ENCODE measurements at regions not wholly inside any gene's neighbourhood (a gene's known extent, or its start where the extent isn't known, plus 50 kb on each side); places are given as distances from the start of the nearest gene placed in this dataset.

DNA sequence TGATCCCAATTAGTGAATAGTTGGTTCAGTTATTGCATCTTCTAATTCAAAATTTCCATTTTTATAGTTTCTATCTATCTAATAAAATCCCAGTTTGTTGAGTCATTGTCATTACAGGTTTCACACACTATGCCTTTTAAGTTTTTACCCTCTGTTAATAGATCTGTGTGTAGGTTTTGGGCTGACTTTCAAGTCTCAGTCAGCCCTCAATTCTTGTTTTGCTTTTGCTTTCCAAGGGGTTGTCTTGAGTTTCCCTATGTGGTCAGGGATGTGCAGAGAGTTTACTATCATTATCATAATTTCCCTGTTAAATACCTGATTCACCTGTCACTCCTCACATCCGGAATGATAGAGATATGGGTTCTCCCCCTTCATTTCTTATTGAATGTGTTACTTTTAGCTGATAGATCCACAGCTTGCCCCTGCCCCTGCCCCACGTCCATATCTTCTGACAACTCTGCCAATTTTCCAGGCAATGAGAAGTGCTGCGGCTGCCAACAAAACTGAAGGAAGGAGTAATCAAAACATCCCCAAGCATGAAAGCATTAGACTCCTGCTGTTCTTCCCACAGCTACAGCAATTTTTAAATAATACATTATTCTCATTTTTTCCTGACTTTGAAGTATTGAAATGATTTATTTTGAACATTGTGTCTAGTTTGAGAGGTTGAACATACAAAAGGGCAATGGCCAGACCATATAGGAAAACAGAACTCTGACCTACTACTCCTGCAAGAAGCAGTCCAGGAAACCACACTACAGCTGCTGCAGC, 1064.8 kb downstream of the SUCLG1 start:
- H3K4me3 ChIP-seq = no peak overlapping the region
- TF ChIP-seq, protein P1, sequence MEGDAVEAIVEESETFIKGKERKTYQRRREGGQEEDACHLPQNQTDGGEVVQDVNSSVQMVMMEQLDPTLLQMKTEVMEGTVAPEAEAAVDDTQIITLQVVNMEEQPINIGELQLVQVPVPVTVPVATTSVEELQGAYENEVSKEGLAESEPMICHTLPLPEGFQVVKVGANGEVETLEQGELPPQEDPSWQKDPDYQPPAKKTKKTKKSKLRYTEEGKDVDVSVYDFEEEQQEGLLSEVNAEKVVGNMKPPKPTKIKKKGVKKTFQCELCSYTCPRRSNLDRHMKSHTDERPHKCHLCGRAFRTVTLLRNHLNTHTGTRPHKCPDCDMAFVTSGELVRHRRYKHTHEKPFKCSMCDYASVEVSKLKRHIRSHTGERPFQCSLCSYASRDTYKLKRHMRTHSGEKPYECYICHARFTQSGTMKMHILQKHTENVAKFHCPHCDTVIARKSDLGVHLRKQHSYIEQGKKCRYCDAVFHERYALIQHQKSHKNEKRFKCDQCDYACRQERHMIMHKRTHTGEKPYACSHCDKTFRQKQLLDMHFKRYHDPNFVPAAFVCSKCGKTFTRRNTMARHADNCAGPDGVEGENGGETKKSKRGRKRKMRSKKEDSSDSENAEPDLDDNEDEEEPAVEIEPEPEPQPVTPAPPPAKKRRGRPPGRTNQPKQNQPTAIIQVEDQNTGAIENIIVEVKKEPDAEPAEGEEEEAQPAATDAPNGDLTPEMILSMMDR (IDR thresholded peaks at IDR 0.05; ENCODE audit: borderline replicate concordance) = no peak

DNA sequence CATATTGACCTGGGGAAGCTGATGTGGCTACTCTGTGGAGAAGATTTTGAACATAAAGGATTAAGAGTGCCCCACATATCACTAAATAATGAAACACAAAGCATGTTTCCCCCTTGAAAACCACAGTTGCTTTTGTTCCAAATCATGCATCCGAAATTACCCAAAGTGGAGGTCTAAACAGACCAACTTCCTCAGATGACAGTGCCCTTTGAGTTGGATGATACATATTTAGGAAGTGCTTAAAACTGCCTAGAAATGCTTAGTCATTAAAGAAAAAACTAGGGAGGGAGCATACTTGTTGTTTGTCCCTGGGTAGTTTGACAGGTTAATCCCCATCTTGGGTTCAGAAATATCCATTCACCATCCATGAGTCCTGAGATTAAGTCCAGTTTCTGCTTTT, 1070.3 kb downstream of the SUCLG1 start:
- Histone ChIP-seq H3K36me3 (no peaks in the 10 kb centered on the region), H3K27ac (replicated peaks) (no peak overlapping the region), H3K4me3 (no peak overlapping the region), H3K27me3 (ENCODE audit: low read depth) (no peaks in the 10 kb centered on the region), H3K4me1 (no peaks in the 10 kb centered on the region), H3K9me3 (replicated peaks) (peaks cover 6% of the 10 kb centered on the region)
- intact Hi-C loops (cut with micrococcal nuclease) = no loop called here
- TF ChIP-seq, protein P1 (IDR thresholded peaks at IDR 0.05; ENCODE audit: borderline replicate concordance) = no peak
- DNase-seq = no peak

More for the DNA sequence above, 1064.8 kb downstream of the SUCLG1 start:
- Histone ChIP-seq H3K36me3 (no peaks in the 10 kb centered on the region), H3K4me1 (no peaks in the 10 kb centered on the region), H3K27ac (replicated peaks) (no peak overlapping the region), H3K27me3 (ENCODE audit: low read depth) (no peaks in the 10 kb centered on the region), H3K9me3 (replicated peaks) (peaks cover 6% of the 10 kb centered on the region)
- DNase-seq = no peak
- intact Hi-C loops (cut with micrococcal nuclease) = no loop called here

DNA sequence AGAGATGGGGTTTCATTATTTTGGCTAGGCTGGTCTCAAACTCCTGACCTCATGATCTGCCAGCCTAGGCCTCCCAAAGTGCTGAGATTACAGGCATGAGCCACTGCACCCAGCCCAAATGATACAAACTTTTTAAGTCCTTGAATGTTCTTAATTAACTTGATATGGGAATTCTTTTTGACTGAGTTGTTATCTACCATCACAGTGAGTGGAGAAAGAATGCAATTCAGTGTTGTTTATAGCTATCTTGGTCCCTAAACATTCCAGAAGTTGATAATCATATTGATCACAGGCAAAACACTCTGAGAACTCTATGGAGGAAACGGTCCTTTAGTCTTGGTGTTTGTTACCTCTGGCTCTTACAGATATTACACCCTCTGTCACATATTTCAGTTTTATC, 1072.5 kb downstream of the SUCLG1 start:
- Histone ChIP-seq H3K4me1 (no peaks in the 10 kb centered on the region), H3K27me3 (ENCODE audit: low read depth) (no peaks in the 10 kb centered on the region), H3K27ac (replicated peaks) (no peak overlapping the region), H3K36me3 (no peaks in the 10 kb centered on the region), H3K9me3 (replicated peaks) (no peaks in the 10 kb centered on the region), H3K4me3 (no peak overlapping the region)
- intact Hi-C loops (cut with micrococcal nuclease) = no loop called here
- TF ChIP-seq, protein P1 (IDR thresholded peaks at IDR 0.05; ENCODE audit: borderline replicate concordance) = no peak
- no peak for DNase-seq

DNA sequence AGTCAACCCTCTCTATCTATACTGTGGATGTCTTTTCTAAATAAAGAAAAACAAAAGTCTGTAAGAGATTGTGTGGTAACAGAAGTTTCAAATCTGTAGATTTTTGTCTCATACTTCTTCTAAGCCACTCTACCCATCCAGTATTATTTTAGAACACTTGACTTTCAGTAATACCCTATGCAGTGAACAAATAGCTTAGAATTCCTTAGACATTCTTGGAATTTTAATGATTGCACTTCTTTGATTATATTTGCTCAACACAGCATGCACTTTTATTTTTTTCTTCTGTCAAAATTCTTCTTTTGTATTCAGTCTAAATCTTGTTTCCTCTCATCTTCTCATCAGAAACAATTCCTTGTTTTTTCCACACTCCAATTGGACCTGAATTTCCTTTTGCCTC, 1080.2 kb downstream of the SUCLG1 start:
- no peaks in the 10 kb centered on the region for H3K36me3 ChIP-seq
- TF ChIP-seq, protein P1 (IDR thresholded peaks at IDR 0.05; ENCODE audit: borderline replicate concordance) = no peak
- H3K27me3 ChIP-seq (ENCODE audit: low read depth) = no peaks in the 10 kb centered on the region
- no peak overlapping the region for H3K4me3 ChIP-seq
- peaks cover 7% of the 10 kb centered on the region for H3K9me3 ChIP-seq (replicated peaks)
- no peaks in the 10 kb centered on the region for H3K4me1 ChIP-seq
- DNase-seq = no peak
- intact Hi-C loops (cut with micrococcal nuclease) = no loop called here
- H3K27ac ChIP-seq (replicated peaks) = no peak overlapping the region

DNA sequence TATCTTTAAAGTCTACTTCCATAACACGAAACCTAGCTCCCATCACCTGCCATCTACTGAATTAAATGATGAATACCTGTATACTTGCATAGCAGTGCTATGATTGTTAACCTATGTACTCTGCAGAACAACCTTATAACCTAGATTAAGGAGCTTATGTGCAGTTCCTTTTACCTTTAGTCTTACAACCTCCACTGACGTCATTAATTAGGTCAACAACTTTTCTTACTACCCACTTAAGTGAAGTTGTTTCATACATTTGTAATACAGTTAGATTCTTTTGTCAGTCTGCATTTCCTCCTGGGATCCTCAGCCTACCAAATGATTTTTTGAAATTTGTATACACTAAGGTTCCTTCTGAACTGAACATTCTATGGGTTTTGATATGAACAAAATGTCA, 1082.3 kb downstream of the SUCLG1 start:
- Histone ChIP-seq H3K27ac (replicated peaks) (no peak overlapping the region), H3K9me3 (replicated peaks) (peaks cover 7% of the 10 kb centered on the region), H3K4me3 (no peak overlapping the region), H3K36me3 (no peaks in the 10 kb centered on the region), H3K27me3 (ENCODE audit: low read depth) (no peaks in the 10 kb centered on the region), H3K4me1 (no peaks in the 10 kb centered on the region)
- TF ChIP-seq, protein P1 (IDR thresholded peaks at IDR 0.05; ENCODE audit: borderline replicate concordance) = no peak
- no peak for DNase-seq
- intact Hi-C loops (cut with micrococcal nuclease) = no loop called here

Data from left ventricle myocardium inferior (tissue), 1 donor.